ENCODE measurements at regions not wholly inside any gene's neighbourhood (a gene's known extent, or its start where the extent isn't known, plus 50 kb on each side); places are given as distances from the start of the nearest gene placed in this dataset.

DNA sequence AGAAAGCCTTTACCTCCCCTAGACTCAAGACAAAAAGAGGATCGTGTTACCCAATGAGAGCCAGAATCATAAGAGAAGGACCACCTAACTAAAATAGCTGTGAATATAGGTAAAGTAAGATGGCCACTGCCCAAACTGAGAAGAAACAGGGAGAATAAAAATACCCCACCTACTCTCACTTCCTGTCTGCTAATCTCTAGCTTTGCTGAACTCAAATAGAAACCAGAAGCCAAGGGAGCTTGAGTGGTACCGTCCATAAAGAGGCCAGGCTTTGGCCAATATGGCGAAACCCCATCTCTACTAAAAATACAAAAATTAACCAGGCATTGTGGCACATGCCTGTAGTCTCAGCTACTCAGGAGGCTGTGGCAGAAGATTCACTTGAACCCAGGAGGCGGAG lies 123.0 kb upstream of the FST start:
- TF ChIP-seq EZH2phosphoT487 (IDR thresholded peaks at IDR 0.05; ENCODE audit: insufficient read depth, low read depth), result no peak
- TF ChIP-seq EZH2 (IDR thresholded peaks at IDR 0.05; ENCODE audit: insufficient read depth, poor library complexity, severe bottlenecking), result no peak

Measured in GM23248 (cell line).